Germinal center (tissue), 1 donor: ENCODE measurements at regions not wholly inside any gene's neighbourhood (a gene's known extent, or its start where the extent isn't known, plus 50 kb on each side); places are given as distances from the start of the nearest gene placed in this dataset.
"Not testable (repeated sequence)": the region's sequence is repeated elsewhere in the genome, so short reads cannot be mapped to it uniquely, and the experiment has no call there.

Experiments
- DNase-seq: peaks from one replicate; pipeline ENCODE4 v3.0.0; 2012; ENCODE audit warnings: mixed read lengths, low spot score

DNA sequence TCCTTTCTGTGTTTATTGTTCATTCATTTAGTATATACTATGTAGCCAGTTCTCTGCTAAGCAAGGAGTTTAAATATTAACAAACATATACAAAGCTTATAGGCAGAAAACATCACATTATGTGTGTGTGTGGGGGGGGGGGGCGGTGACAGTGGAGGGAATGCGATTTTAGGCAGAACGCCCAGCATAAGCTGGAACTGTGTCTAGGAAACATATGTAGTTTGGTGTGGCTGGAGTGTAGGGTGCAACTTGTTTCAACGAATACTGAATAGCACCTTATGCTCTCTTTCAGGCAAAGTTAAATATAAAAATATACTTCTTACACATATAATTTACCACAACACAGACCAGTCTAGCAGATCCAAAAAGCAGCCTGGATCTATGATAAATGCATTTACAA, 980.6 kb downstream of the SLC6A15 start:
- no peak for DNase-seq

DNA sequence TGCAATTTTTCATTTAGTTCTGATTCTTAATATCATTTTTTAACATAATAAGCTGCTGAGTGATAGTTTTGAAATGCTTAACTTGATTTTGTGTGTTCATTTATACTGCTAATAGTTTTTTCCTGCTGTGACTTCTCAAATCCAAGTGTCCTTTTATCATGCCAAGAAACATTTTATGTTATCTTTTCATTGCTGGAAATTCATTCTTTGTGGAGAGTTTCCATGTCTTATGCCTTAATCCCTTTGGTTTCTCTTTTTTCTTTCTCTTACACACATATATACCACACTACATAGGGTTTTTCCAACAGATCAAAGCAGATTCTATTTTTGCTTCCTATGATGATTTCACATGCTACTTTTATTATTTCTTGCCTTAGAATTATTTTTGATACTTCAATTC, 981.1 kb downstream of the SLC6A15 start:
- no peak for DNase-seq

DNA sequence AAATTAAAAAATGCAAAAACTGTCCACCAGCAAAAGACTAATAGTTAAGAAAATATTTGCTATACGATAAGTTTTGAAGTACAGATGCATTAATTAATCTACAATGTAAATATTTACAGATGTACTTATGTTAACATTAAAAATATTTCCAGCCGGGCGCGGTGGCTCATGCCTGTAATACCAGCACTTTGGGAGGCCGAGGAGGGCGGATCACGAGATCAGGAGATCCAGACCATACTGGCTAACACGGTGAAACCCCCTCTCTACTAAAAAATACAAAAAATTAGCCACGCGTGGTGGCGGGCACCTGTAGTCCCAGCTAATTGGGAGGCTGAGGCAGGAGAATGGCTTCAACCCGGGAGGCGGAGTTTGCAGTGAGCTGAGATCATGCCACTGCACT, 982.8 kb downstream of the SLC6A15 start:
- not testable (repeated sequence) for DNase-seq

DNA sequence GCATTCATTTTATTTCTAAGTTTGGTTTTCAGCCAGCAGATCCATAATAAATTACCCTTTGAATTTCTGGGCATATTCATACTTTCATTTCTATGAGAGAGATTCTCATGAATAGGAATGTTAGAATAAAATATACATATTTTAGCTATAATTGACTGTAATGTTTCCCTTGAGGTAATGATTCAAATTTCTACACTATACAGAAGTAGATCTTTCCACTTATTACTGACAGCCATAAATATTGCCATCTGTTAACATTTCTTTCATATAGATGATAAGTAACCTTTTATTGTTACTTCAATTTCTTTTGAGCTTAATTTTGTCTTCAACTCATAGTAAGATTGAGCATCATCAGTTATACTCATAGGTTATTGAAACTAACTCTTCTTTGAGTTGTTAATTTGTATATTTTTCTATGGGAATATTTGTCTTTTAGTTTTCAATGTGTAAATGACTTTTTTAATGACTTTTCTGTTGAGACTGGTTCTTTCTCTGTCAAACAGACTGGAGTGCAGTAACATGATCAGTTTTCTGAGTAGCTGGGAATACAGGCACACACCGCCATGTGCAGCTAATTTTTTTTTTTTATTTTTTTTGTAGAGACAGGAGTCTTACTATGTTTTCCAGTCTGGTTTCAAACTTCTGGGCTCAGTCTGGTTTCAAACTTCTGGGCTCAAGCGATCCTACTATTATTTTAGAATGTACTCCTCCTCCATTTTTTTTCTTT, 991.6 kb downstream of the SLC6A15 start:
- no peak for DNase-seq

DNA sequence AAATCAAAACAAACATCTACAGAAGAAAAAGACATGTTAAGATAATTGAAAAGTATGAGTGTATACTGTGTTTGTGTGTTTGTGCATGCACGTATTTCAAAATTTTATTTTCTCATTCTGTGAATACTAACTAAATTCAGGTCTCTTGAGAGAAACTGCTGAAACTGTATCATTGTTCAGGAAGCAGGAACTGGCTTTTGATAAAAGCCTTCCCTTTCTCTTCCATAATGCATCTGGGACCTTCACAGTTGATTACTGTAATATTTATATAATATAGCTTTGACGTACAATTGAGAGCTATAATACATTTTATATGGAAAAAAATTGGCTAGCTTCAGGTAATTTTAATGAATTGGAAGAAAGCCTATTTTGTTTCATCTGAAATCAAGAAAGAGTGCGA, 993.5 kb downstream of the SLC6A15 start:
- DNase-seq = no peak

DNA sequence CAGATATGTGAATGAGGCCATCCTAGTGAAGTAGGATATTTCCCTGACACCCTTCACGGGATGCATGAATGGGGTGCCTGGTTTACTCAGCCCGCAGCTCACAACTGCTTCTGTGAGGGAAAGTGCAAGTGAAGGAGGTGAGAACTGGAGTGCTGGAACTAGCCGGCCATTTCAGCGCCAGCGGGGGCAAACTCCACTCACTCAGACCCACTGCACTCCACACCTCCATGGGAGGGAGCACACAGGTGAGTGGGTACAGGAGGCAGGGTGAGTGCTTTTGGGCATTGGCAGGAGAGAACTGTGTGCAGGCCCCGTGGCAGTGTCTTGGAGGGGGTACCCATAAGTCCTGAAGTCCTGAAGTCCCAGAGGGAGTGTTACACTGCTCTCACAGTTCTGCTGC, 1008.4 kb downstream of the SLC6A15 start:
- DNase-seq = no peak

DNA sequence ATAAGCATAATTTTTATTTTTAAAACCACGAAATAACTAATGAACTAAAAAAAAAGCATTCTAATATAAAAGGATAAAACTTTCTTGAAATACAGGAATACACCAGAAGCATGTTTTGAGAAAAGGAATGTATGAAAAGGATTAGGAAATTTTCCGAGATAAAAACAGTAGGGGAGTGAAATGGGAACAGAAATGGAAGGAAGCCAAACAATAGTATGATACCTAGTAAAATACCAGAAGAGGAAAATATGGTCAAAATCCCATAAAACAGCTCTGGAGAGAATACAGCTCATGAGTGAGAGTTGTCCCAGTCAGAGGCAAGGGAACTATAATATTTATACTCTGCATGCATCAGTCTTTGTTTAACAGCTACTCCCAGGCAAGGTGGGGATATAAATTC, 1016.2 kb downstream of the SLC6A15 start:
- no peak for DNase-seq

DNA sequence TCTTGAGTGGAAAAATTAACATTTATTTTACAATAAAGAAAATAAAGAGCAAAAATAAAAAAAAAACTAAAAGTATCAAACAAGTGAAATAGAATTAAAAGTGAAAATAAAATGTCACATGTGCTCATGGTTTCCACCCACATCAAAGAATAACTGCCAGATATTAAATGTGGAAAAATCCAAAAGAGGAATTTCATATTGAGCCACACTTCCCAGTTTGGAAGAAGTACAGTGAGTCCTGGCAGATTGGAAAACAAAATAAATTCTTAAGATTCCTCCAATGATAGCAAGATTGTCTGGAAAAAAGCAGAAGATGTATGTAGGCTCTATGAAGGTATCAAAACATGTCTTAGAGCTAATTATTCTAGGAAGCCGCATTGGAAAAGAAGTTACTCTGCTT, 1019.5 kb downstream of the SLC6A15 start:
- no peak for DNase-seq

DNA sequence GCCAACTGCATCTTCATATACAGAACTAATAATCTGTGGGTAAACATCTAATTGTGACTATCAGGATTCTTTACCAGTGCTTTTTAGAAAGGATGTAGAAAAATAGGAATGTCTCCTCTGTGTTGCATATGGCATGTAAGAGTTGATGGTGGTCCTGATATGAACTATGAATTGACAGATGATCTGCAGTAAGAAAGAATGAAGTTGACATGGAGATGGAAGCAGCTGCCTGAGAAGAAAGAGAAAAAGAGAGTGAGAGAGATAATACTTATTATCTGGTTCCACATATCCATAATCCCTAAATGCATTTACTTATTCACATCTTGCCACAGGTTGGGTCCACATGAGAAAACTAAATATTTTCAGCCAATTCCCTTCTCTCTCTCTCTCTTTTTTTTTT, 1022.9 kb downstream of the SLC6A15 start:
- no peak for DNase-seq

DNA sequence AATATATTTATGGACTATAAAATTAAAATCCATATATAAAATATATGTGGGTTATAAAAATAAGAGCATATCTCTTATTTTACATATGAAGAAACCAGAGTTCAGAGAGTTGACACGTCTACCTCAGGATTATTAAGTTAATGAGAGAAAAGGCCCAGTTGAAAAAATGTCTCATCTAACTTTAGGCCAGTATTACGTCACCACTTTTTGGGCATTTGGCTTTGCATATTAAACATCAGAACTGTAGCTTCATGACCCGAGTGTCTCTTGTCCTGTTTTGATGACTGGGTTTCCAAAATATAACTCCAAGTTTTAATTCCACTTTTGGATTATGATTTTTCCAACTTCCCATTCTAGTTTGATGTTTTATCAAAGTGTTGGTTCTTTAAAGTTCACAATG, 1026.1 kb downstream of the SLC6A15 start:
- no peak for DNase-seq

DNA sequence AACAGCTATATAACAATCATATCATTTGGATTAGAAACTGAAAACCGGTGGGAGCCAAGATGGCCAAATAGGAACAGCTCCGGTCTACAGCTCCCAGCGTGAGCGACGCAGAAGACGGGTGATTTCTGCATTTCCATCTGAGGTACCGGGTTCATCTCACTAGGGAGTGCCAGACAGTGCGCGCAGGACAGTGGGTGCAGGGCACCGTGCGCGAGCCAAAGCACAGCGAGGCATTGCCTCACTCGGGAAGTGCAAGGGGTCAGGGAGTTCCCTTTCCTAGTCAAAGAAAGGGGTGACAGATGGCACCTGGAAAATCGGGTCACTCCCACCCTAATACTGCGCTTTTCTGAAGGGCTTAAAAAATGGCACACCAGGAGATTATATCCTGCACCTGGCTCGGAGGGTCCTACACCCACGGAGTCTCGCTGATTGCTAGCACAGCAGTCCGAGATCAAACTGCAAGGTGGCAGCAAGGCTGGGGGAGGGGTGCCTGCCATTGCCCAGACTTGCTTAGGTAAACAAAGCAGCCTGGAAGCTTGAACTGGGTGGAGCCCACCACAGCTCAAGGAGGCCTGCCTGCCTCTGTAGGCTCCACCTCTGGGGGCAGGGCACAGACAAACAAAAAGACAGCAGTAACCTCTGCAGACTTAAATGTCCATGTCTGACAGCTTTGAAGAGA, 1041.5 kb downstream of the SLC6A15 start:
- DNase-seq = not testable (repeated sequence)

DNA sequence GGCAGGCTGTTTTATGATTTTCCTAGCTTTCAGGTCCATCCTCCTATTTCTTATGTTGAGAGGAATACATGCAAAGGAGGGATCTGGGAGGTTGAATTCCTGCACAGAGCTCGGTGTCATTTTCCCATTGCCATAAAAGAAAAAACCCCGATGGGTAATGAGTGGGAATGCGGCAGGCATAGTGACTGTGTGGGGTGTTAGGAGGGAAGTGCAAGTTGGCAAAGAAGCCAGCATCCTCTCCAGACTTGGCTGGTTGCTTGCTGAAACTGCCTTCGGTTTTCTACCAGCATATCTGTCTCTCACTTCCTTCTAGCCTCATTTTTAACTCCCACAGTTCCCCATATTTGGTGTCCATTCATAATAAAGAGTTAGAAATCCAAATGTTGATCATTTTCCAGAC, 1046.1 kb downstream of the SLC6A15 start:
- DNase-seq = no peak

DNA sequence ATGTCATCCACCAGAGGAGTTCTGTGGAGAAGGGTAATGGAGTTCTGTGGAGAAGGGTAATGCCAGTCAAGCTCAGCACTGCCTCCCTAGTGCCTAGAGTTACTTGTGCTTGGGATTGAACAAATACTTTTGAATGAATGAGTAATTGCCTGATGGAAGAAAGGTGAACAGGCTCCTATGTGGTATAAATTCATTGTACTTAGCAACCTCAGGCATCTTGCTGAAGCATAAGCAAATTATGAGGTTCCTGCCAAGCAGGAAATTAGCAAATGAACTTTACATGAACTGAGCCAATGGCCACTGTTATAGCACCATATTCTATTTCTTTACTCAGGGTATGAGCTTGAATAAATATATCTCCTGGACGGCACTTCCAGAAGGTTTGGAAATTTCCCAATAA, 1047.2 kb downstream of the SLC6A15 start:
- DNase-seq = no peak

DNA sequence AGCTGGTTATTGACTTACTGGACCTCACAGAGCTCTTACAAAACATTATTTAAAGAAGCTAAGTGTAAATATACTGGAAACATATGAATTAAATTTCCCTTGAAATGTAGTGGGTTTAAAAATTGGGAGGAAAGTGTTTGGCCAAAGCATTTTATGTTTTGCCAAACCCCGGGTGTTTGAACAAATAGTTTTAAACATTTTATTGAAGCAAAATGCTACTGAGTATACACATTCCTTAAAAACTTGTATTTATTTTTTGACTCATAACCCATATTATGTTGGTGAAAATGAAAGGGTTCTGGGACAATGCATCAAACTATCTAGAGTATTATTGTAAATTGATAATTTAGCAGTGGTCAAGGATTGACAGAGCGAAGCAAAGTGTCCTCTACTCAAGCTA, 1048.5 kb downstream of the SLC6A15 start:
- DNase-seq = no peak

DNA sequence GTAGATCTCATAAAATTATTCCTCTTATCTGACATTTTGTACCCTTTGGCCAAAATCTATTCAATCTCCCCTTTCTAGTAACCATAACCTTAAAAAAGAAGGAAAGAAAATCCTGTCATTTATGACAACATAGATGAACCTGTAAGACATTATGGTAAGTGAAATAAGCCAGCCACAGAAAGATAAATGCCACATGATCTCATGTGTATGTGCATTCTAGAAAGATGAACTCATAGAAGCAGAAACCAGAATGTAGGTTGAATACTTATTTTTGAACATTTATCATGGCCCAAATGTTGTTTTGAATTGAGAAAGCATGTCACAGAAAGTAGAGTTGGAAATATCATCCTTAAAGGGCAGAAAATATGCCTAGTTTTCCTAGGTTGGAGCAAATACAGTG, 1053.6 kb downstream of the SLC6A15 start:
- no peak for DNase-seq

DNA sequence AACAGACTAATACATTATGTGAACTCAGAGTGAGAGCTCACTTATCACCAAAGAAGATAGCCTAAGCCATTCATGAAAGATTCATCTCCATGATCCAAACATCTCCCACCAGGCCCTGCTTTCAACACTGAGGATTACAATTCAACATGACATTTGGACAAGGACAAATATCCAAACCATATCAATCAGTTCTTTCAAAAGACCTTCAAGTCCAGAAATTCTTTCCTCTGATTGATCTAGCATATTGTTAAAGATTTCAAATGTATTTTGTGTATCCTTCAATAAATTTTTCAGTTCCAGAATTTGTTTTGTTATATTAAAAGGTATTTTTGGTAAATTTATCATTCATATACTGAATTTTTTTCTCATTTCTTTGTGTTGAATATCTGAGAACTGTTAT, 1055.8 kb downstream of the SLC6A15 start:
- no peak for DNase-seq

DNA sequence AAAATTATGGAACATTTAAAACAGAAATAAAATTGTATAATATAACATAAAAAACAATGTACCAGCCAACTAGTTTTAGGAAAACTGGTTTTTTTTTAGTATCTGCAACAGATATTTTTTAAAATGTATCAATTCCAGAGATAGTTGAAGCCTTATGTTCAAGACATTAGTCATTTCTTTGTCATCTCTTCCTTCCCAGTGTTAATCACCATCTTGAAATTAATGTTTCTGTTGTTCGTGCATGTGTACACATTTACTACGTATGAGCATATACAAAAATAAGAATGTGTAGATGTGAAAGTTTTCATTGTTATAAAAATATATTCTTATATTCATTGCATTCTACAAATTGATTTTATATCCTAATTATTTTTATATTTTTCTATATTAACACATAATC, 1062.1 kb downstream of the SLC6A15 start:
- DNase-seq = no peak

DNA sequence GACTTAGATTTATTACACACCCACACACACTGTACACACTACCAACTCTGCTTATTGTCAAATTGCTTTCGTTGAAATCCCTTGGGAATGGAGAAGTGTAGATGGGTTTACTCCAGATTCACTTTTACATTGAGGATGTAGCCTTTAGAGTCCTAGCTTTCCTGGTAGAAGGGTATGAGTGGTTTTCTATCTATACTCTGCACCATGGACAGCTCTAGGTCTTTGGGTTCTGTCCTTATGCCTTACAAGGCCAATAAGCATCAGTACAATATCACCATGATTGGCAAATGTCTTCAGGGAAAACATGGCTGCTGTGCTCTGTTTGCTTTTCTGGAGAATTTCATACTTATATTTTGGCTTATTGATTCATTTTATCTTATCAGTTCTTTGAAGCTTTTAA, 1063.9 kb downstream of the SLC6A15 start:
- no peak for DNase-seq

DNA sequence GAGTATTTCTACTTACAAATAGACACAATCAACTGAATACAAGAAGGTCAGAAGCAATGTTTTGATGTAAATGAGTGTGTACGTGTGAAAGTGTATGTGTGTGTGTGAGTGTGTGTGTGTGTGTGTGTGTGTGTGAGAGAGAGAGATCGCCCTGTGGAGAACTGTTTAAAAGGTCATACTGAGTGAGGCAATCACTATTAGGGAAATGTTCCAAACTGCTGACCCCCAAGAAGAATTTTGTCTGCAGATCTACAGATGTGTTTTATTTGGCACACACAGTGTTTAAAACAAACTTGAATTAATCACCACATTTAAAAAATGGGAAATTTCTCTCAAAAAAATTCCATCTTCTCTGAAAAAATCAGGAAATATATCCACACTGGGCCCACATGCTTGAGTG, 1069.1 kb downstream of the SLC6A15 start:
- DNase-seq = no peak

DNA sequence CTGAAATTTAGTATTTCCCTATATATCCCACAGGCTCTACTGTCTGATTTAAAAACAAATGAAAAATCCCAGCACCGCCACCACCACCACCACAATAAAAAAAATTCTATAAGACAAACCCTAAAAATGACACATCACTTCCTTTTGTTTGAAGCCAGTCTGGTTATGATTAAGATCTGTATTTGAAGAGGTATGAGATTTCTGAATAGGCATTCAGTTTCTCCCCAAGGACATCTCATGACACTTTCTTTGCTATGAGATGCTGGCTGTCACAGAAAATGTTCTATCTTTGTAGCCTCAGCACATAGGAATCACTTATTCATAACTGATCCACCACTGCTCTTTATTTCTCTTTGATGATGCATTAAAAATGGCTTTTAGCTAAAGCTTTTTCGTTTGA, 1071.0 kb downstream of the SLC6A15 start:
- DNase-seq = no peak

DNA sequence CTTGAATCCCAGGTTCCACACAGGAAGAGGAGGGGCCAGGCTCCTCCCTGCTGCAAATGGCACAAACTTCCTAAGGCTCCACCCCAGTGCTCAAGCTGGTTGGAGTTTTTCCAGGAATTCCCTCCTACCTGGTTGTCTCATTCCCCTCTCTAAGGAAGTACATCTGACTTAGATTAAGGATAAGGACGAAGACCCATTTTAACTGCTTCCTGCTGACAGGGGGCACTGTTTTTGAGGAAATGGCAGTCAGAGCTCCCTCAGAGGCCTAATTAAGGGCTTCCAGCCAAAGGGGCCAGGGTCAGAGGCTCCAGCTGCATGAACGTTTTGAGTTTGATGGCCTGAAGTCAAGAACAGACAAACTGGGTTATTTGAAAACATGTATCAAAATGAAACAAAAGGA, 1084.7 kb downstream of the SLC6A15 start:
- DNase-seq = no peak

DNA sequence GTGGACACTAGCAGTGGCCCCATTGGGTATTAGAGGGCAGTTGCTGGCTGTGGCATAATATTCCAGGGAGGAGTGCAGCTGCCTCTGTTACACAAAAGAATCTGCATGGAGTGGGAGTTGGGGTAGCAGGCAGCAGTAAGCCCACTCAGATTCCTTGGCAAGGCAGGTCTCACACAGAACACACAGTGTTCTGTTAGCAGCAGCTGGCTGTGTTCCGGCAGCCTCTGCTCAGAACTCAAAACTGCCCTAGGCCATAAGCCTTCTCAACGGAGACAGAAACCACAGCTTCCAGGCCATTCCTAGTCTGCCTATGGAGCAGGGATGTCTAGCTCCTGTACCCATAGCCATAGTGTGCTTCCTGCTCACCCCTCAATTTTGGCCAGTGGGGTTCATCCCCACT, 1085.4 kb downstream of the SLC6A15 start:
- DNase-seq = no peak

DNA sequence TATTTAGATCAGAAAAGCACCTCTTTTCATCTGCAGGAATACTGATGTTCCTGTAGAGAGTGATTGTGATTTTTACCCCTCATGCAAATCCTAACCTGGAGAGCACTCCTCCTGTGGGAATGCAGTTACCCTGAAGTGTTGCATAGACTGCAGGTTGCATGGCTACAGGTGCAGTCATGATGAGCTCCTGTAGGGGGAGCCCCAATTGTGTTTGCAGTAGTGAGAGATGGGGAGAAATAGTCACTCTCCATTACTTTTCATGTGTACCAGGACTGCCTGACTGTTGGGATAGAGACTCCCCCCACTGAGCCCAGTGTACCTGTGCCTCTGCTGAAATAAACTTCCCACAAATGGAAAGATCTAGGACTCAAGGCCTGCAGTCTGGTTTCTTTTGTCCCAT, 1086.5 kb downstream of the SLC6A15 start:
- DNase-seq = peak; percentile 5
